ENCODE measurements at regions not wholly inside any gene's neighbourhood (a gene's known extent, or its start where the extent isn't known, plus 50 kb on each side); places are given as distances from the start of the nearest gene placed in this dataset.
"Not testable (repeated sequence)": the region's sequence is repeated elsewhere in the genome, so short reads cannot be mapped to it uniquely, and the experiment has no call there.

DNA sequence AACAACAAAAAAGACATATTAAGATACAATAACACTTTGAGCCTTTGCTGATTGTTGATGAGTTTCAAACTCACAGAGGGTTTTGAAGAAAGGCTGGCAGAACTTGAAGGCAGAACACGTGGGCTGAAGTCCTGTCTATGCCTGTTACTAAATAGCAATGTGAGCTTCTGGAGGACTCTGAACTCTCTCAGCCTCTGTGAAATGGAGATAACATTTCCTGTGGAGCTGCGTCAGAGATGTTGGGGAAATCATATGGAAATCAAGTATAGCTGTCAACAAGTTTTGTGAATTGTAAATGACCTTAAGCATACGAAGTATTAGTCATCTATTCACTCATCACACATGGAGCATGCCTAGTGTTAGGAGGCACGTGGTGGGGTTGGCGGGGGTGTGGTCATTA, 229.4 kb upstream of the VKORC1L1 start:
- TF ChIP-seq, protein P1, sequence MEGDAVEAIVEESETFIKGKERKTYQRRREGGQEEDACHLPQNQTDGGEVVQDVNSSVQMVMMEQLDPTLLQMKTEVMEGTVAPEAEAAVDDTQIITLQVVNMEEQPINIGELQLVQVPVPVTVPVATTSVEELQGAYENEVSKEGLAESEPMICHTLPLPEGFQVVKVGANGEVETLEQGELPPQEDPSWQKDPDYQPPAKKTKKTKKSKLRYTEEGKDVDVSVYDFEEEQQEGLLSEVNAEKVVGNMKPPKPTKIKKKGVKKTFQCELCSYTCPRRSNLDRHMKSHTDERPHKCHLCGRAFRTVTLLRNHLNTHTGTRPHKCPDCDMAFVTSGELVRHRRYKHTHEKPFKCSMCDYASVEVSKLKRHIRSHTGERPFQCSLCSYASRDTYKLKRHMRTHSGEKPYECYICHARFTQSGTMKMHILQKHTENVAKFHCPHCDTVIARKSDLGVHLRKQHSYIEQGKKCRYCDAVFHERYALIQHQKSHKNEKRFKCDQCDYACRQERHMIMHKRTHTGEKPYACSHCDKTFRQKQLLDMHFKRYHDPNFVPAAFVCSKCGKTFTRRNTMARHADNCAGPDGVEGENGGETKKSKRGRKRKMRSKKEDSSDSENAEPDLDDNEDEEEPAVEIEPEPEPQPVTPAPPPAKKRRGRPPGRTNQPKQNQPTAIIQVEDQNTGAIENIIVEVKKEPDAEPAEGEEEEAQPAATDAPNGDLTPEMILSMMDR (IDR thresholded peaks at IDR 0.05 in 4 of 5, conservative IDR thresholded peaks at IDR 0.05 in 1 of 5), result not testable (repeated sequence)
- TF ChIP-seq POLR2A (IDR thresholded peaks at IDR 0.05), result not testable (repeated sequence)
